ENCODE measurements at regions not wholly inside any gene's neighbourhood (a gene's known extent, or its start where the extent isn't known, plus 50 kb on each side); places are given as distances from the start of the nearest gene placed in this dataset.

GRCh38 chr3:87614998-87615397 is 338.6 kb upstream of the POU1F1 start:
- TF ChIP-seq CTCF (IDR thresholded peaks at IDR 0.05 in 4 of 5, conservative IDR thresholded peaks at IDR 0.05 in 1 of 5) = no peak
- no peak for TF ChIP-seq POLR2A (IDR thresholded peaks at IDR 0.05)

Measured in gastrocnemius medialis (tissue), 4 donors.